WTC11 (cell line): ENCODE measurements at regions not wholly inside any gene's neighbourhood (a gene's known extent, or its start where the extent isn't known, plus 50 kb on each side); places are given as distances from the start of the nearest gene placed in this dataset.
A peak's percentile ranks its signal among the peaks of the same experiment; 100 is the strongest.
"Not testable (repeated sequence)": the region's sequence is repeated elsewhere in the genome, so short reads cannot be mapped to it uniquely, and the experiment has no call there.

Source experiments
- ATAC-seq: fragments of 200-7000 bp; cut with Tn5 transposase; 2 replicates; pipeline ENCODE4 v1.10.0; 2021; ENCODE audit warnings: mild to moderate bottlenecking, moderate library complexity
- CTCF ChIA-PET: fragments of 300-600 bp; sonication (Branson Sonifier 250); formaldehyde crosslinking; loops from one replicate; lab custom pipeline; 2021; ENCODE audit warnings: antibody characterized with exemption; lab: Charles Lee
- POLR2A ChIA-PET: fragments of 350-600 bp; sonication (Branson Sonifier 250); formaldehyde crosslinking; loops from one replicate; lab custom pipeline; 2021; ENCODE audit warnings: antibody characterized with exemption; lab: Charles Lee
- DNase-seq: peaks from one replicate; pipeline ENCODE4 v3.0.0; 2021; ENCODE audit warnings: low spot score
- H3K27ac Mint-ChIP-seq: 2 replicates; pipeline ENCODE4 v1.8.0; 2021; ENCODE audit warnings: mixed read lengths
- H3K27me3 Mint-ChIP-seq: 2 replicates; pipeline ENCODE4 v1.8.0; 2021; ENCODE audit warnings: low read depth, mild to moderate bottlenecking, moderate library complexity, mixed read lengths
- H3K36me3 Mint-ChIP-seq: 2 replicates; pipeline ENCODE4 v1.8.0; 2021; ENCODE audit warnings: mixed read lengths
- H3K4me1 Mint-ChIP-seq: 2 replicates; pipeline ENCODE4 v1.8.0; 2022; ENCODE audit warnings: mixed read lengths
- H3K4me3 Mint-ChIP-seq: 2 replicates; pipeline ENCODE4 v1.8.0; 2021; ENCODE audit warnings: mild to moderate bottlenecking, moderate library complexity, mixed read lengths
- H3K9me3 Mint-ChIP-seq: 2 replicates; pipeline ENCODE4 v1.8.0; 2021; ENCODE audit warnings: mixed read lengths
- ATF1 ChIP-seq: sonication (generic); formaldehyde crosslinking; IDR thresholded peaks from 2 replicates; pipeline ENCODE4 v1.8.1; 2023; ENCODE audit warnings: mild to moderate bottlenecking, moderate library complexity, missing genetic modification reagents
- ATF2 ChIP-seq: sonication (generic); formaldehyde crosslinking; IDR thresholded peaks from 2 replicates; pipeline ENCODE4 v1.8.1; 2022; ENCODE audit warnings: low read depth, missing genetic modification reagents, borderline replicate concordance
- ESRRA ChIP-seq: sonication (generic); formaldehyde crosslinking; IDR thresholded peaks from 2 replicates; pipeline ENCODE4 v1.8.1; 2022; ENCODE audit warnings: mild to moderate bottlenecking, missing genetic modification reagents, borderline replicate concordance
- FOXJ3 ChIP-seq: sonication (generic); formaldehyde crosslinking; IDR thresholded peaks from 2 replicates; pipeline ENCODE4 v1.9.0; 2021; ENCODE audit warnings: missing genetic modification reagents, mild to moderate bottlenecking, borderline replicate concordance
- JUN ChIP-seq: sonication (generic); formaldehyde crosslinking; IDR thresholded peaks from 2 replicates; pipeline ENCODE4 v1.8.0; 2023; ENCODE audit warnings: mild to moderate bottlenecking, missing genetic modification reagents
- MXD4 ChIP-seq: fragments of 250-450 bp; sonication (Bioruptor Pico); IDR thresholded peaks from 2 replicates; pipeline ENCODE4 v1.8.0; 2021; ENCODE audit warnings: mild to moderate bottlenecking, moderate library complexity, borderline replicate concordance
- NFATC4 ChIP-seq: fragments of 250-450 bp; sonication (Bioruptor Pico); IDR thresholded peaks from 2 replicates; pipeline ENCODE4 v1.9.0; 2021; ENCODE audit warnings: mild to moderate bottlenecking
- NFE2L1 ChIP-seq: sonication (generic); formaldehyde crosslinking; IDR thresholded peaks from 2 replicates; pipeline ENCODE4 v1.8.1; 2023; ENCODE audit warnings: missing genetic modification reagents
- NR1H2 ChIP-seq: sonication (generic); formaldehyde crosslinking; IDR thresholded peaks from 2 replicates; pipeline ENCODE4 v1.9.0; 2021; ENCODE audit warnings: mild to moderate bottlenecking, moderate library complexity, missing genetic modification reagents
- NR3C1 ChIP-seq: sonication (generic); formaldehyde crosslinking; conservative IDR thresholded peaks from 2 replicates; pipeline ENCODE4 v1.8.1; 2023; ENCODE audit warnings: low read depth, mild to moderate bottlenecking, missing genetic modification reagents
- STAT6 ChIP-seq: sonication (generic); formaldehyde crosslinking; conservative IDR thresholded peaks from 2 replicates; pipeline ENCODE4 v1.8.1; 2023; ENCODE audit warnings: mild to moderate bottlenecking, low read depth, missing genetic modification reagents, moderate library complexity
- ZNF396 ChIP-seq: fragments of 250-450 bp; sonication (Bioruptor Pico); IDR thresholded peaks from 2 replicates; pipeline ENCODE4 v1.8.0; 2021; ENCODE audit warnings: mild to moderate bottlenecking, moderate library complexity, borderline replicate concordance
- ZNF425 ChIP-seq: fragments of 250-450 bp; sonication (Bioruptor Pico); conservative IDR thresholded peaks from 2 replicates; pipeline ENCODE4 v1.9.0; 2021; ENCODE audit warnings: mild to moderate bottlenecking
- ZSCAN18 ChIP-seq: fragments of 250-450 bp; sonication (Bioruptor Pico); IDR thresholded peaks from 2 replicates; pipeline ENCODE4 v2.1.2; 2022; ENCODE audit warnings: mild to moderate bottlenecking, moderate library complexity
- TF ChIP-seq, protein P1 (sequence below): sonication (generic); formaldehyde crosslinking; IDR thresholded peaks from 2 replicates; pipeline ENCODE4 v1.8.1; 2023; ENCODE audit warnings: mild to moderate bottlenecking, moderate library complexity, missing genetic modification reagents

- TF ChIP-seq STAT6 (CRISPR knock-in tag) = no peak
Measured at GRCh38 chr3:157857440-157857839, 248.8 kb downstream of the SHOX2 start (continued).

DNA sequence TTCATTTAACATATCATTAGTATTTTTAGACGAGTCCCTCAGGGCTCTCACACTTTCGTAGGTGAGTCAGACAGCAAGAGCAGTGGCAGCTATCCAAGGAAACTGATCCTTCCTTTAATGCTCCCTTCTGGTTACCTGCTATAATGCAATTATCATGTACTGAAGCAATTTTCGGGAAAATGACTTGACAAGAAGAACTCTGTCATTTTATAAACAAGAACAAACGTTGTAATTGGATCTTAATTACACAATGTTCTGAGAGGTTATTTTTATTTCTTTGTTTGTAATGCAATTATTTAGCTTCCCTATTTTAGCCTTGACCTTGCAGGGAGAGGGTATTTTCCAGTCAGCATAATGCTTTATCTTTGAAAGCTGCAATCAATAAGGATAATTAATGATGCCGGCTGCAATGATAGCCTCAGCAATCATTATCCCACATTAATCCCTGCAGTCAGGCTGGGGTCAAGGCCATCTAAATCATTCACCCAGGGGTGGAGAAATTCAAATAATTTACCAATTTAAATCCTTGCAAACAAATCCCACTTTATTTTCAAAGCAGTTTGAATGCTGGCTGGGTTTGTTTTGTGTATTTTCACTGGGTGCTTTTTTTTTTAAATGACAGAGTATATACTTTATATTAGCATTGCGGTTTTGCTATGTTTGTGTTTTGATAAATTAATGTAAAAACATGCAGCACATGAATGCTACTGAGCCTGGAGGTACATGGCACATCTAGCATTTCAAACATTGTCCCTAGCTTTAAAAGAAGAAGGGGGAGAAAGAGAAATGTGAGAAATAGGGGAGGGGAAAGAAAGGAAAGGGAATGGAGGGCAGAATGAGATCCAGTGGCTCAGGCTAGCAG is 249.9 kb downstream of the SHOX2 start:
- no peak overlapping the region for H3K4me3 Mint-ChIP-seq
- peaks cover 20% of the 10 kb centered on the region for H3K9me3 Mint-ChIP-seq
- H3K36me3 Mint-ChIP-seq = peaks cover 10% of the 10 kb centered on the region; the same call in 1 of the 2 replicates
- ChIA-PET POLR2A (no interaction called here), CTCF (interaction anchor here (1.1 kb wide), 1 partner anchor 9 kb away, joined by 6 read pairs; no protein-coding TSS in a partner anchor)
- DNase-seq (no peak), ATAC-seq (0 out of 2 replicates have a peak, but pooled peaks have one; percentile 18)
- no peak overlapping the region for H3K27ac Mint-ChIP-seq
- H3K27me3 Mint-ChIP-seq = no peaks in the 10 kb centered on the region; the same call in 1 of the 2 replicates
- no peak for TF ChIP-seq NR1H2 (CRISPR knock-in tag)
- no peak for TF ChIP-seq ZNF396 (CRISPR knock-in tag)
- no peak for TF ChIP-seq ATF1 (CRISPR knock-in tag)
- no peak for TF ChIP-seq NR3C1 (CRISPR knock-in tag)
- no peak for TF ChIP-seq MXD4 (CRISPR knock-in tag)
- TF ChIP-seq NFATC4 (CRISPR knock-in tag) = no peak
- TF ChIP-seq, protein P1, sequence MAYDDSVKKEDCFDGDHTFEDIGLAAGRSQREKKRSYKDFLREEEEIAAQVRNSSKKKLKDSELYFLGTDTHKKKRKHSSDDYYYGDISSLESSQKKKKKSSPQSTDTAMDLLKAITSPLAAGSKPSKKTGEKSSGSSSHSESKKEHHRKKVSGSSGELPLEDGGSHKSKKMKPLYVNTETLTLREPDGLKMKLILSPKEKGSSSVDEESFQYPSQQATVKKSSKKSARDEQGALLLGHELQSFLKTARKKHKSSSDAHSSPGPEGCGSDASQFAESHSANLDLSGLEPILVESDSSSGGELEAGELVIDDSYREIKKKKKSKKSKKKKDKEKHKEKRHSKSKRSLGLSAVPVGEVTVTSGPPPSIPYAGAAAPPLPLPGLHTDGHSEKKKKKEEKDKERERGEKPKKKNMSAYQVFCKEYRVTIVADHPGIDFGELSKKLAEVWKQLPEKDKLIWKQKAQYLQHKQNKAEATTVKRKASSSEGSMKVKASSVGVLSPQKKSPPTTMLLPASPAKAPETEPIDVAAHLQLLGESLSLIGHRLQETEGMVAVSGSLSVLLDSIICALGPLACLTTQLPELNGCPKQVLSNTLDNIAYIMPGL (CRISPR knock-in tag) = no peak
- TF ChIP-seq FOXJ3 (CRISPR knock-in tag) = no peak
- no peak for TF ChIP-seq ZNF425 (CRISPR knock-in tag)
- no peak for TF ChIP-seq JUN
- no peak for TF ChIP-seq ESRRA (CRISPR knock-in tag)
- TF ChIP-seq ATF2 (CRISPR knock-in tag) = no peak
- TF ChIP-seq ZSCAN18 (CRISPR knock-in tag) = no peak
- no peak for TF ChIP-seq NFE2L1
- H3K4me1 Mint-ChIP-seq = peaks cover 14% of the 10 kb centered on the region

- H3K4me3 Mint-ChIP-seq = not testable (repeated sequence)
Measured at GRCh38 chr3:157845839-157846238, 260.4 kb downstream of the SHOX2 start.

More at GRCh38 chr3:157845839-157846238, 260.4 kb downstream of the SHOX2 start:
- H3K9me3 Mint-ChIP-seq, DNase-seq, CTCF ChIA-PET, H3K4me1 Mint-ChIP-seq, H3K27ac Mint-ChIP-seq, H3K27me3 Mint-ChIP-seq, POLR2A ChIA-PET, H3K36me3 Mint-ChIP-seq, ATAC-seq: not testable (repeated sequence)
